GM21515 (cell line): ENCODE measurements at regions not wholly inside any gene's neighbourhood (a gene's known extent, or its start where the extent isn't known, plus 50 kb on each side); places are given as distances from the start of the nearest gene placed in this dataset.
"Not testable (repeated sequence)": the region's sequence is repeated elsewhere in the genome, so short reads cannot be mapped to it uniquely, and the experiment has no call there.

ENCODE experiments used
- ATAC-seq: cut with Tn5 transposase; IDR thresholded peaks from one replicate; pipeline ENCODE4 v1.9.1; 2021; ENCODE audit not compliant: unreplicated experiment

GRCh38 chr5:120813551-120813950, 349.5 kb downstream of the PRR16 start:
- no peak for ATAC-seq

- no peak for ATAC-seq
These were observed 353.2 kb downstream of the PRR16 start for GRCh38 chr5:120817044-120817985.

- no peak for ATAC-seq
These were observed 354.0 kb downstream of the PRR16 start for GRCh38 chr5:120818128-120818527.

- no peak for ATAC-seq
These were observed 359.2 kb downstream of the PRR16 start for GRCh38 chr5:120823328-120823727.

DNA sequence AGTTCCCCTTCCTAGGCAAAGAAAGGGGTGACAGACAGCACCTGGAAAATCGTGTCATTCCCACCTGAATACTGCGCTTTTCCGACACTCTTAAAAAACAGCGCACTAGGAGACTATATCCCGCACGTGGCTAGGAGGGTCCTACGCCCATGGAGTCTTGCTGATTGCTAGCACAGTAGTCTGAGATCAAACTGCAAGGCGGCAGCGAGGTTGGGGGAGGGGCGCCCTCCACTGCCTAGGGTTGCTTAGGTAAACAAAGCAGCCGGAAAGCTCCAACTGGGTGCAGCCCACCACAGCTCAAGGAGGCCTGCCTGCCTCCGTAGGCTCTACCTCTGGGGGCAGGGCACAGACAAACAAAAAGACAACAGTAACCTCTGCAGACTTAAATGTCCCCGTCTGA, 367.5 kb downstream of the PRR16 start:
- ATAC-seq, result not testable (repeated sequence)

DNA sequence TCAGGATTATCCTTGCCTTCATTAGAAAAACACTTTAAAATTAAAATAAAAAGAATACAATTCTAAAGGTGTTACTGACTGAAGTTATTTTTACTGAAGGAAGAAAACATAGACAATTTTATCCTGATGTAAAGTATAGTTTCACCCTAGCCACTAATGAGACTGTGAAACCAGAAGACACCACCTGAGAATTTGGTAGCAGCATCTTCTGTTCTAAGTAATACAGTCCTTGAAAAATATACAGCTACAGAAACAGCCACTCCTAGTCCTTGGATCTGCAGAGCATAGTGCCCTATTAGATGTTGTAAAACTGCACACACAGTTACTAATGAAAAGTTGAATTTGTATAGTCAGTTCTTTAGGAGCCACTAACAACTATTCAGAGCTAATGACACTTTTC, 377.7 kb downstream of the PRR16 start:
- ATAC-seq, result no peak

DNA sequence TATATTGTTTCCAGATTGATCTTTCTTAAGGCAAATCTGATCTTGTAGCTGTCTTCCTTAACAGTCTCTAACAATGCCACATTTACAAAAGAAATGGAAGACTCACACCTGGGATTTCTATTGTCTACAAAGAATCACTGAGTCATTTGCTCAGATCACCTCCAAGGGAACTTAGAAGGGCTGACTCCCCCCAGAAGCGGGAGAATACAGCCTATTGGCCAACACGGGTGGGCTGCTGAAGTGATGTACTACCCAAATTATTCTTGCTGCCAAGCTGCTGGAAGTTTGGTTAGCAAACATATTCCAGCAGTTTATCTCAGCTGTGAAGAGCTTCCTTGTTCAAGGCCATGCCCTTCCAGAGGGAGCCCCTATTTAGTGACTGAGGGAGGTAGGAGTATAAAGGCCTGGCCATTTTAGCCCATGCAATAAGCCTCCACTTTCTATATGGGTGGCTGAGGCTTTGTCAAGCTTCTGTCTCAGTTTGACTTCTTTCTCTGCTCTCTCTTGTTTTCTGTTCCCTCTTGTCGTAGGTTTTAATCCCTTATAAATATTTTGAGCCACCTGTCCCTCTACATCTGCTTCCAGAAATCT, 379.4 kb downstream of the PRR16 start:
- ATAC-seq, result no peak

GRCh38 chr5:120848883-120849282, 384.8 kb downstream of the PRR16 start:
- no peak for ATAC-seq

- ATAC-seq, result no peak
These were observed 388.2 kb downstream of the PRR16 start for GRCh38 chr5:120852222-120852860.

DNA sequence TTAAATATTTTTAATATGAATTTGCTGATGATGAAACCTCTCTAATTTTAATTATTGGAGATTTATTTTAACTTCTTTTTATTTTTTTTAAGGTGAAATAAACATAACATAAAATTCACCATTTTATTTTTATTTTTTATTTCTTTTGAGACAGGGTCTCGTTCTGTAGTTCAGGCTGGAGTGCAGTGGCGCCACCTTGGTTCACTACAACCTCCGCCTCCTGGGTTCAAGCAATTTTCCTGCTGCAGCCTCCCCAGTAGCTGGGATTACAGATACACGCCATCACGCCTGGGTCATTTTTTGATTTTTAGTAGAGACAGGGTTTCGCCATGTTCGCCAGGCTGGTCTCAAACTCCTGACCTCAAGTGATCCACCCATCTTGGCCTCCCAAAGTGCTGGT, 402.9 kb downstream of the PRR16 start:
- ATAC-seq, result no peak

GRCh38 chr5:120869831-120870230, 405.7 kb downstream of the PRR16 start:
- ATAC-seq, result no peak

DNA sequence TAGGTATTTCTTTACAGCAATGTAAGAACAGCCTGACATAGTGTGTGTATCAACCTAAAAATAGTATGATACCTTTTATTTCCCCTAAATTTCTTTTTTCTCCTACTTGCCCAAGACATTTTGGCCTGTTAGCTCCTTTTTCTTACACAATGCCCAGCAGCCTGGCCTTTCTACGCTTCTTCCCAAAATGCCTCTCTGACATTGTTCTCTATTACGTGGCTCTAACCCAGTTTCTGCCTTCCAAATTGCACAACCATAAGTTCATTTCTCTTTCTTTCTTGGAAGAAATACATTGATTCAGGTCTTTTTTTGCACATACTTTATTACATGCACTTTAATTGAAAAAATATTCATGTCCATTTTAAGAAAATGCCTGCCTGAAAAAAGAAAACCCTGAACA, 408.2 kb downstream of the PRR16 start:
- ATAC-seq, result no peak

GRCh38 chr5:120873083-120873482, 409.0 kb downstream of the PRR16 start:
- no peak for ATAC-seq

DNA sequence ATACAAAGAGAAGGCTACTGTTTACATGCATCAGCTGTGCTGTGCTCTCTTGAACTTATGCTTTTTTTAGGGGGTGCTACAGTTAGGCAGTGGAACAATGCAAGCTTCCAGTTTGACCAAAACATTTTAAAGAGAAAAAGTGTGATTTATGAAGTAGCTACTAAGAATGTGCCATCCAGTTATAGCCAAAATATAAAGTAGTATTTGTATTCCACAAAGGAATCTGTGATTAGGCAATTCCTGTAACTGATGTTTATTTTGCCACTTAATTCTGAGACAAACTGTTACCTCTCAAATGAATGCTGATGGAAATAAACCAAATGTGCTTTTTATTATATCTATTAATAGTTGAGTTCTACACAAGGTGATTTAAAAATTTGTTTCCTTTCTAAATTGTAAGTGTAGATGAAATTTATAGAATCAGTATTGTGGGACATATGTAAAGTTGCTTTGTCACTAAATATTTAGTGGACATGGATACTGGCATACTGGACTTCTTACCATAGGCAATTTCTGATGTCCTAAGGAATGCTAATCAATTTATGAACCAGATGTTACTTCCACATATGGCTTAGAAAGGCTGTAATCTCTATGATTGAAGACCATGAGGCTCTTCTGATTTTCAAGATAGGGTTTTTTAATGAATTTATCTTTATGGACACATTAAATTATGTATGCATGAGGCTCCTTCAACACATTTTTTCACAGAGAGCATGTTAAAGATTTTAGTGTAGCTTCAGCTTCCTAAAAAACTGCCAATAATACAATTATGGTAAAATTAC, 410.2 kb downstream of the PRR16 start:
- ATAC-seq, result no peak

DNA sequence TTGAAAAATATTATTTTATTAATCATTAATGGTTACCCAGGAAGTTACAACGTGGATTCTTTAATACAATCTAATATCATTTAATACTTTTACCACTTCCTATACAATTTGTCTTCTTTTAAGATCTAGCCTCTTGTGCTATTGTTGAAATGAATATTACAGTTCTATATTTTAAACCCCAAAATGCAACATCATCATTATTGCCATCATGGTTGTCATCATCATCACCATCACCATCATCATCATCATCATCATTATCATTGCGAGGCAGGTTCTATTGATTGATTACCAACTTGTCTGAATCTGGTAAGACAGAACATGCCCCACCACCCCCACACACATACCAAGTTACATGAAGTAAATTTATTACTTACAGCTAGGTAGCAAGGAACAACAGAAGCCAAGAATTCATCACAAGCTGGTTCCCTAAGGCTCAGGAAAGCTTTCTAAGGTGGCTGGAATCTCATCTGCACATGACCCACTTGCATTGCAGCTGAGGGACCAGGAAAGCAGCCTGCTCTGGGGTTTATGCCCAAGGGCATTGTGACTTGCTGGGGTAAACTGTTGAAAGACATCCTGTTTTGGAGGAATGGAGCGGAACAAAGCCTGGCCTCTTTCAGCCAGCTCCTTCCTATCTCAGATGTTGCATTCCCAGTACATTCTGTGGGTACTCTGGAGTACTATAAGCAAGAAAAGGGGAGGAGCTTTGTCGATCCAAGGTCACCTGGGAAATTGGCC, 418.1 kb downstream of the PRR16 start:
- ATAC-seq, result no peak

- no peak for ATAC-seq
These were observed 422.3 kb downstream of the PRR16 start for GRCh38 chr5:120886351-120886860.

- ATAC-seq, result no peak
These were observed 431.6 kb downstream of the PRR16 start for GRCh38 chr5:120895660-120896059.

DNA sequence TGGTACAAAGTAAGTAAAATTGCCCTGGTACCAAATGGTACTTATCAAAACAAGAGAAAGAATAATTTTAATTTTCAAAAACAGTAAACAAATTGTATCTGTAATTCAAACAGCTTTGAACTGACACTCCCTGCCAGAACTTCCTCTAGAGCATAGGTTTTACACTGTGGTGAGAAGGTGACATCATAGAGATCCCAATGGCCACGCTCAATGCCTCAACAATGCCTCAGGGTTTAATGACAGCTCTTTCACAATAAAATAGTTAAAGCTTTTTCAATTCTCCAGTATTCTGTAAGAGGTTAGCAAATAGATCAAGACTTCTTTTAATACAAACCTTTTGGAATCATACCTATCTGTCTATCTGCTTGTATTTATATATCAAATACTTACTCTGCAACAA, 437.1 kb downstream of the PRR16 start:
- no peak for ATAC-seq

DNA sequence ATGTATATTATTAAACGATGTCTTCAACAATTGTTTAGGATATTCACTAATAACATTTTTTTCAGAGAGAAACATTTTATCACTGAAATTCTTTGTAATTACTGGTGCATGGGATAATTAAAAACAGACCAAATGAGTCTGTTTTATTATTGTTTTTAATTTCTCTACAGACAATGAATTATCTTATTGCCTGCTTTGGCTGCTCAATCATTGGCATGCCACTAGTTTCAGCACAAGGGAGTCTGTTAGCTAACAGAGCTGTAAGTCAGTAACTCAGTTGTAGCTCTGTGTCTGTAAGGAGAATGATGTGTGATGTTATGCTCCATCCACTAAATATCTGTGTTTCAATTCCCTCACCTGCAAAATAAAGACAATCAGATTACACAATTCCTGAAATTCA, 443.9 kb downstream of the PRR16 start:
- ATAC-seq, result no peak

GRCh38 chr5:120910629-120911028, 446.5 kb downstream of the PRR16 start:
- no peak for ATAC-seq
